Neural cell (in vitro differentiated cells): ENCODE measurements at regions not wholly inside any gene's neighbourhood (a gene's known extent, or its start where the extent isn't known, plus 50 kb on each side); places are given as distances from the start of the nearest gene placed in this dataset.

ENCODE experiments used
- H2AFZ ChIP-seq: fragments of 200-600, 300-800 bp; sonication (generic), shearing (Covaris generic); 2 replicates; pipeline ENCODE4 v1.6.0; 2014; ENCODE audit warnings: low read depth, mild to moderate bottlenecking, antibody characterized with exemption, low read length, moderate library complexity
- H3F3A ChIP-seq: fragments of 200-600 bp; shearing (Covaris generic); 2 replicates; pipeline ENCODE4 v1.6.1; 2016; ENCODE audit warnings: mild to moderate bottlenecking, moderate library complexity, mixed read lengths, antibody characterized with exemption, low read length; ENCODE audit not compliant: insufficient read depth, poor library complexity, severe bottlenecking
- H3K27ac ChIP-seq: fragments of 200-600, 300-800 bp; sonication (generic), shearing (Covaris generic); 2 replicates; pipeline ENCODE4 v1.5.1; 2014; ENCODE audit warnings: mild to moderate bottlenecking, low read length, moderate library complexity
- H3K27me3 ChIP-seq: fragments of 300-800, 200-600 bp; sonication (generic), shearing (Covaris generic); 2 replicates; pipeline ENCODE4 v1.6.0; 2014; ENCODE audit warnings: mild to moderate bottlenecking, low read depth, low read length, moderate library complexity; ENCODE audit not compliant: insufficient read depth
- H3K36me3 ChIP-seq: fragments of 300-800, 200-600 bp; sonication (generic), shearing (Covaris generic); 2 replicates; pipeline ENCODE4 v1.5.1; 2014; ENCODE audit warnings: mild to moderate bottlenecking, antibody characterized with exemption, low read length, moderate library complexity; ENCODE audit not compliant: insufficient read depth
- H3K4me2 ChIP-seq: fragments of 300-800, 200-600 bp; sonication (generic), shearing (Covaris generic); 2 replicates; pipeline ENCODE4 v1.6.0; 2014; ENCODE audit warnings: mild to moderate bottlenecking, low read length
- H3K4me3 ChIP-seq: fragments of 300-800, 200-600 bp; sonication (generic), shearing (Covaris generic); 2 replicates; pipeline ENCODE4 v1.5.1; 2014; ENCODE audit warnings: mild to moderate bottlenecking, low read length, moderate library complexity
- H3K79me2 ChIP-seq: fragments of 200-600 bp; shearing (Covaris generic); replicated peaks from 2 replicates; pipeline ENCODE4 v1.6.0; 2014; ENCODE audit warnings: mild to moderate bottlenecking, low read length, moderate library complexity; ENCODE audit not compliant: insufficient read depth
- H3K9ac ChIP-seq: fragments of 300-800, 200-600 bp; sonication (generic), shearing (Covaris generic); 2 replicates; pipeline ENCODE4 v1.6.1; 2016; ENCODE audit warnings: mild to moderate bottlenecking, low read length, mixed read lengths
- H3K9me2 ChIP-seq: fragments of 200-600 bp; shearing (Covaris generic); 2 replicates; pipeline ENCODE4 v1.6.1; 2016; ENCODE audit warnings: mild to moderate bottlenecking, low read length, mixed read lengths; ENCODE audit not compliant: insufficient read depth
- H3K9me3 ChIP-seq: fragments of 200-600, 300-800 bp; sonication (generic), shearing (Covaris generic); 2 replicates; pipeline ENCODE4 v1.6.1; 2016; ENCODE audit warnings: mild to moderate bottlenecking, mixed run types, low read length, moderate library complexity, mixed read lengths
- H4K20me1 ChIP-seq: fragments of 200-600 bp; shearing (Covaris generic); 2 replicates; pipeline ENCODE4 v1.6.1; 2016; ENCODE audit warnings: mild to moderate bottlenecking, mixed run types; ENCODE audit not compliant: insufficient read depth
- EP300 ChIP-seq: fragments of 450-650 bp; conservative IDR thresholded peaks from 2 replicates; pipeline ENCODE4 v1.6.1; 2014; ENCODE audit warnings: antibody characterized with exemption, mild to moderate bottlenecking, moderate library complexity; ENCODE audit not compliant: poor library complexity, severe bottlenecking
- EZH2 ChIP-seq: fragments of 200-600, 300-800 bp; shearing (Covaris generic), sonication (generic); IDR thresholded peaks from 2 replicates; pipeline ENCODE4 v1.6.1; 2014; ENCODE audit warnings: antibody characterized with exemption, low read length, borderline replicate concordance, mild to moderate bottlenecking; ENCODE audit not compliant: insufficient read depth, poor library complexity, severe bottlenecking
- MXI1 ChIP-seq: fragments of 450-650 bp; conservative IDR thresholded peaks from 2 replicates; pipeline ENCODE4 v1.6.1; 2014; ENCODE audit warnings: antibody characterized with exemption, mild to moderate bottlenecking; ENCODE audit not compliant: poor library complexity, severe bottlenecking
- POLR2AphosphoS5 ChIP-seq: IDR thresholded peaks from 2 replicates; pipeline ENCODE4 v1.6.1; 2012
- RAD21 ChIP-seq: fragments of 450-650 bp; conservative IDR thresholded peaks from 2 replicates; pipeline ENCODE4 v1.6.1; 2014; ENCODE audit warnings: antibody characterized with exemption, mild to moderate bottlenecking, moderate library complexity
- SMC3 ChIP-seq: fragments of 450-650 bp; conservative IDR thresholded peaks from 2 replicates; pipeline ENCODE4 v1.6.1; 2014; ENCODE audit warnings: antibody characterized with exemption, mild to moderate bottlenecking, moderate library complexity; ENCODE audit not compliant: poor library complexity
- TAF1 ChIP-seq: IDR thresholded peaks from 2 replicates; pipeline ENCODE4 v1.6.1; 2012; ENCODE audit warnings: low read depth
- TF ChIP-seq, protein P1 (sequence below): fragments of 450-650 bp; IDR thresholded peaks from 2 replicates; pipeline ENCODE4 v1.5.1; 2014; ENCODE audit warnings: antibody characterized with exemption, mild to moderate bottlenecking, moderate library complexity; ENCODE audit not compliant: poor library complexity, severe bottlenecking
- TF ChIP-seq, protein P2 (sequence below): IDR thresholded peaks from 2 replicates; pipeline ENCODE4 v1.6.1; 2012; ENCODE audit warnings: borderline replicate concordance

GRCh38 chr21:41662761-41663160 lies 104.1 kb downstream of the RIPK4 start:
- Histone ChIP-seq H3F3A (no peaks in the 10 kb centered on the region), H3K36me3 (no peaks in the 10 kb centered on the region), H3K9me3 (no peaks in the 10 kb centered on the region), H3K9me2 (no peaks in the 10 kb centered on the region), H3K9ac (no peak overlapping the region), H2AFZ (no peak overlapping the region), H3K27ac (no peak overlapping the region), H3K4me3 (no peak overlapping the region), H4K20me1 (no peaks in the 10 kb centered on the region), H3K79me2 (no peaks in the 10 kb centered on the region), H3K4me2 (no peak overlapping the region), H3K27me3 (no peaks in the 10 kb centered on the region)
- no peak for TF ChIP-seq EZH2
- no peak for TF ChIP-seq MXI1
- no peak for TF ChIP-seq TAF1
- TF ChIP-seq EP300, result no peak
- TF ChIP-seq POLR2AphosphoS5, result no peak
- no peak for TF ChIP-seq RAD21
- TF ChIP-seq, protein P1, sequence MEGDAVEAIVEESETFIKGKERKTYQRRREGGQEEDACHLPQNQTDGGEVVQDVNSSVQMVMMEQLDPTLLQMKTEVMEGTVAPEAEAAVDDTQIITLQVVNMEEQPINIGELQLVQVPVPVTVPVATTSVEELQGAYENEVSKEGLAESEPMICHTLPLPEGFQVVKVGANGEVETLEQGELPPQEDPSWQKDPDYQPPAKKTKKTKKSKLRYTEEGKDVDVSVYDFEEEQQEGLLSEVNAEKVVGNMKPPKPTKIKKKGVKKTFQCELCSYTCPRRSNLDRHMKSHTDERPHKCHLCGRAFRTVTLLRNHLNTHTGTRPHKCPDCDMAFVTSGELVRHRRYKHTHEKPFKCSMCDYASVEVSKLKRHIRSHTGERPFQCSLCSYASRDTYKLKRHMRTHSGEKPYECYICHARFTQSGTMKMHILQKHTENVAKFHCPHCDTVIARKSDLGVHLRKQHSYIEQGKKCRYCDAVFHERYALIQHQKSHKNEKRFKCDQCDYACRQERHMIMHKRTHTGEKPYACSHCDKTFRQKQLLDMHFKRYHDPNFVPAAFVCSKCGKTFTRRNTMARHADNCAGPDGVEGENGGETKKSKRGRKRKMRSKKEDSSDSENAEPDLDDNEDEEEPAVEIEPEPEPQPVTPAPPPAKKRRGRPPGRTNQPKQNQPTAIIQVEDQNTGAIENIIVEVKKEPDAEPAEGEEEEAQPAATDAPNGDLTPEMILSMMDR, result no peak
- TF ChIP-seq, protein P2, sequence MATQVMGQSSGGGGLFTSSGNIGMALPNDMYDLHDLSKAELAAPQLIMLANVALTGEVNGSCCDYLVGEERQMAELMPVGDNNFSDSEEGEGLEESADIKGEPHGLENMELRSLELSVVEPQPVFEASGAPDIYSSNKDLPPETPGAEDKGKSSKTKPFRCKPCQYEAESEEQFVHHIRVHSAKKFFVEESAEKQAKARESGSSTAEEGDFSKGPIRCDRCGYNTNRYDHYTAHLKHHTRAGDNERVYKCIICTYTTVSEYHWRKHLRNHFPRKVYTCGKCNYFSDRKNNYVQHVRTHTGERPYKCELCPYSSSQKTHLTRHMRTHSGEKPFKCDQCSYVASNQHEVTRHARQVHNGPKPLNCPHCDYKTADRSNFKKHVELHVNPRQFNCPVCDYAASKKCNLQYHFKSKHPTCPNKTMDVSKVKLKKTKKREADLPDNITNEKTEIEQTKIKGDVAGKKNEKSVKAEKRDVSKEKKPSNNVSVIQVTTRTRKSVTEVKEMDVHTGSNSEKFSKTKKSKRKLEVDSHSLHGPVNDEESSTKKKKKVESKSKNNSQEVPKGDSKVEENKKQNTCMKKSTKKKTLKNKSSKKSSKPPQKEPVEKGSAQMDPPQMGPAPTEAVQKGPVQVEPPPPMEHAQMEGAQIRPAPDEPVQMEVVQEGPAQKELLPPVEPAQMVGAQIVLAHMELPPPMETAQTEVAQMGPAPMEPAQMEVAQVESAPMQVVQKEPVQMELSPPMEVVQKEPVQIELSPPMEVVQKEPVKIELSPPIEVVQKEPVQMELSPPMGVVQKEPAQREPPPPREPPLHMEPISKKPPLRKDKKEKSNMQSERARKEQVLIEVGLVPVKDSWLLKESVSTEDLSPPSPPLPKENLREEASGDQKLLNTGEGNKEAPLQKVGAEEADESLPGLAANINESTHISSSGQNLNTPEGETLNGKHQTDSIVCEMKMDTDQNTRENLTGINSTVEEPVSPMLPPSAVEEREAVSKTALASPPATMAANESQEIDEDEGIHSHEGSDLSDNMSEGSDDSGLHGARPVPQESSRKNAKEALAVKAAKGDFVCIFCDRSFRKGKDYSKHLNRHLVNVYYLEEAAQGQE, result no peak
- TF ChIP-seq SMC3, result no peak

GRCh38 chr21:41662161-41662560 lies 104.7 kb downstream of the RIPK4 start:
- H3K9ac ChIP-seq, result no peak overlapping the region
- no peak overlapping the region for H3K4me3 ChIP-seq
- no peaks in the 10 kb centered on the region for H3K36me3 ChIP-seq
- no peaks in the 10 kb centered on the region for H3K9me2 ChIP-seq
- H3K79me2 ChIP-seq, result no peaks in the 10 kb centered on the region
- no peak for TF ChIP-seq MXI1
- TF ChIP-seq EP300, result no peak
- TF ChIP-seq, protein P2, result no peak
- TF ChIP-seq EZH2, result no peak
- TF ChIP-seq, protein P1, result no peak
- no peak for TF ChIP-seq POLR2AphosphoS5
- TF ChIP-seq RAD21, result no peak
- no peak for TF ChIP-seq SMC3
- no peak for TF ChIP-seq TAF1
- H3K27ac ChIP-seq, result no peak overlapping the region
- no peaks in the 10 kb centered on the region for H3K27me3 ChIP-seq
- H2AFZ ChIP-seq, result no peak overlapping the region
- no peaks in the 10 kb centered on the region for H3K9me3 ChIP-seq
- H3F3A ChIP-seq, result no peaks in the 10 kb centered on the region
- H4K20me1 ChIP-seq, result no peaks in the 10 kb centered on the region
- H3K4me2 ChIP-seq, result no peak overlapping the region
